Gastroesophageal sphincter (tissue), 4 donors: ENCODE measurements at regions not wholly inside any gene's neighbourhood (a gene's known extent, or its start where the extent isn't known, plus 50 kb on each side); places are given as distances from the start of the nearest gene placed in this dataset.

Experiments
- ATAC-seq: fragments of 150-250 bp; one replicate; pipeline ENCODE4 v1.9.1; 2016; ENCODE audit warnings: mild to moderate bottlenecking, moderate library complexity
- H3K27ac ChIP-seq, 4 donors: fragments of 200-600 bp; sonication (generic) in 3 of 4; 1 replicate in 3 of 4; 2 replicates in 1 of 4; pipeline ENCODE4 v1.5.1; 2016 to 2019
- H3K27me3 ChIP-seq: fragments of 200-600 bp; sonication (generic); one replicate; pipeline ENCODE4 v1.5.1; 2019
- H3K36me3 ChIP-seq, 2 donors: fragments of 200-600 bp; sonication (generic); one replicate each; pipeline ENCODE4 v1.5.1; 2019; ENCODE audit warnings: control low read depth in 1 of 2
- H3K4me1 ChIP-seq, 3 donors: fragments of 200-600 bp; sonication (generic); 1 replicate in 2 of 3; 2 replicates in 1 of 3; pipeline ENCODE4 v1.5.1; 2016 to 2019; ENCODE audit warnings: control low read depth in 2 of 3
- H3K4me3 ChIP-seq, 2 donors: fragments of 200-600 bp; sonication (generic); one replicate each; pipeline ENCODE4 v1.5.1; 2019; ENCODE audit warnings: mild to moderate bottlenecking in 1 of 2, moderate library complexity in 1 of 2
- H3K9me3 ChIP-seq, 3 donors: fragments of 200-600 bp; sonication (generic); one replicate each; pipeline ENCODE4 v1.5.1; 2017 to 2019; ENCODE audit warnings: control low read depth in 2 of 3
- EP300 ChIP-seq: sonication (generic); formaldehyde crosslinking; IDR thresholded peaks from one replicate; pipeline ENCODE4 v1.6.1; 2017; ENCODE audit warnings: antibody characterized with exemption, mild to moderate bottlenecking
- POLR2A ChIP-seq, 2 donors: fragments of 450-650 bp; IDR thresholded peaks; one replicate each; pipeline ENCODE4 v1.6.1; 2017; ENCODE audit warnings: antibody characterized with exemption in 2 of 2, mild to moderate bottlenecking in 2 of 2, moderate library complexity in 1 of 2
- POLR2AphosphoS5 ChIP-seq: sonication (generic); formaldehyde crosslinking; IDR thresholded peaks from one replicate; pipeline ENCODE4 v1.6.1; 2017; ENCODE audit warnings: antibody characterized with exemption
- WGBS, 2 donors: methylation state at CpG; one replicate each; pipeline ENCODE4 v1.1.5; 2018; ENCODE audit warnings: low coverage in 1 of 2; 5-methylcytosine and 5-hydroxymethylcytosine counted together
- TF ChIP-seq, protein P1 (sequence below), 4 experiments: fragments of 200-600 bp in 2 of 4; fragments of 450-650 bp in 2 of 4; sonication (generic) in 1 of 4; IDR thresholded peaks; one replicate each; pipeline ENCODE4 v1.5.1; 2017 to 2019; ENCODE audit warnings: antibody characterized with exemption in 4 of 4, mild to moderate bottlenecking in 2 of 4, moderate library complexity in 2 of 4

DNA sequence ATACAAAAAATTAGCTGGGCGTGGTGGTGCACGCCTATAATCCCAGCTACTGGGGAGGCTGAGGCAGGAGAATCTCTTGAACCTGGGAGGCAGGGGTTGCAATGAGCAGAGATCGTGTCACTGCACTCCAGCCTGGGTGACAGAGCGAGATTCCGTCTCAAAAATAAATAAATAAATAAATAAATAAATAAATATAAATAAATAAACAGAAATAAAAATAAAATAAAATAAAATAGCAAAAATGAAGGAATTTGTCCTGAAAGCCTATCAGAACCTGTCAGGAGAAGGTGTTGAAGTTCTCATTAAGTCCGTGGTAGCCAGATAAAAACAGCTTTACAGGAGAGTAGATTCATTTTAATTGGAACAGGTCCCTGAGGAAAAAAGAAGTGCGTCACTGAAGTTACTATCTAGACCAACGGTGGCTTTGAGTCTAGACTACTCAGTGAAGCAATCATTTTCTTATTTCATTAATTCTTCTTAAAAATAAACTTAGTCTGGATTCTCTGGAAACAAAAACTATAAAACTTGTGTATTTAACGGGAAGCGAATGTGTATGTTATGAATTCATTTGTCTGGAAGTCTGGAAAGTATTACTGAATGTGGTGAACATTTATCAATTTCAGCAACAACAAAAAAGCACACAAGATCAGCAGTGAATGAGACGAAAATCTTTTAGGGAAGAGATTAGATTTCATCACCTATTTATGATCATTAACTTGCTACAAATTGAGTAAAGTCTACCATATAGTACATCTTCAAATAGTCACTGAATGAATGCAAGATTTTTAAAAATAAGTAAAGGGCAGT lies 248.5 kb upstream of the PDE3A start:
- peak; percentile 57 for ATAC-seq
- H3K36me3 ChIP-seq = no peaks in the 10 kb centered on the region
- H3K27me3 ChIP-seq = no peaks in the 10 kb centered on the region
- 41 to 72% methylated on average over 6 to 9 of the region's 11 CpGs for WGBS, 2 donors
- H3K27ac ChIP-seq = no peak overlapping the region
- no peak overlapping the region for H3K4me3 ChIP-seq
- peaks cover 0 to 10% (median 0%) of the 10 kb centered on the region in 3 donors for H3K9me3 ChIP-seq
- H3K4me1 ChIP-seq = peaks cover 0 to 27% (median 0%) of the 10 kb centered on the region in 3 donors
- TF ChIP-seq POLR2A (IDR thresholded peaks at IDR 0.05) (no peak), EP300 (no peak), POLR2AphosphoS5 (no peak)
- TF ChIP-seq, protein P1, sequence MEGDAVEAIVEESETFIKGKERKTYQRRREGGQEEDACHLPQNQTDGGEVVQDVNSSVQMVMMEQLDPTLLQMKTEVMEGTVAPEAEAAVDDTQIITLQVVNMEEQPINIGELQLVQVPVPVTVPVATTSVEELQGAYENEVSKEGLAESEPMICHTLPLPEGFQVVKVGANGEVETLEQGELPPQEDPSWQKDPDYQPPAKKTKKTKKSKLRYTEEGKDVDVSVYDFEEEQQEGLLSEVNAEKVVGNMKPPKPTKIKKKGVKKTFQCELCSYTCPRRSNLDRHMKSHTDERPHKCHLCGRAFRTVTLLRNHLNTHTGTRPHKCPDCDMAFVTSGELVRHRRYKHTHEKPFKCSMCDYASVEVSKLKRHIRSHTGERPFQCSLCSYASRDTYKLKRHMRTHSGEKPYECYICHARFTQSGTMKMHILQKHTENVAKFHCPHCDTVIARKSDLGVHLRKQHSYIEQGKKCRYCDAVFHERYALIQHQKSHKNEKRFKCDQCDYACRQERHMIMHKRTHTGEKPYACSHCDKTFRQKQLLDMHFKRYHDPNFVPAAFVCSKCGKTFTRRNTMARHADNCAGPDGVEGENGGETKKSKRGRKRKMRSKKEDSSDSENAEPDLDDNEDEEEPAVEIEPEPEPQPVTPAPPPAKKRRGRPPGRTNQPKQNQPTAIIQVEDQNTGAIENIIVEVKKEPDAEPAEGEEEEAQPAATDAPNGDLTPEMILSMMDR (IDR thresholded peaks at IDR 0.05) = no peak

DNA sequence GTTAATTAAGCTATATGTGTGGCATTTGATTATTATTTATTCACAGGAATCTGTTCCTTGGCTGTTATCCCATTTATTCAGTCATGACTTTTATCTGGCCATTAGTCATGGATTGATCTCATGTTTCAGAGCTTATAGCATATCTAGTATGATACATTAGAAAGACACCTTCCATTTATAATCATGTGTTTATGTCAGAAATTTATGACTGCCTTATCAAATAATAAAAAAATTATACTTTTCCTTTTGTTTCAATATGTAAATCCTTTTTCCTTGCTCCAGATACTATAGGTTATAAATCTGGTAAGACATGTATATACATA lies 248.0 kb upstream of the PDE3A start:
- TF ChIP-seq POLR2AphosphoS5 = no peak
- TF ChIP-seq, protein P1 (IDR thresholded peaks at IDR 0.05) = no peak
- no peak for TF ChIP-seq POLR2A (IDR thresholded peaks at IDR 0.05)
- ATAC-seq = no peak
- Histone ChIP-seq H3K4me1 (peaks cover 0 to 33% (median 0%) of the 10 kb centered on the region in 3 donors), H3K36me3 (no peaks in the 10 kb centered on the region), H3K27ac (no peak overlapping the region), H3K4me3 (no peak overlapping the region), H3K27me3 (no peaks in the 10 kb centered on the region), H3K9me3 (peaks cover 0 to 8% (median 0%) of the 10 kb centered on the region in 3 donors)

DNA sequence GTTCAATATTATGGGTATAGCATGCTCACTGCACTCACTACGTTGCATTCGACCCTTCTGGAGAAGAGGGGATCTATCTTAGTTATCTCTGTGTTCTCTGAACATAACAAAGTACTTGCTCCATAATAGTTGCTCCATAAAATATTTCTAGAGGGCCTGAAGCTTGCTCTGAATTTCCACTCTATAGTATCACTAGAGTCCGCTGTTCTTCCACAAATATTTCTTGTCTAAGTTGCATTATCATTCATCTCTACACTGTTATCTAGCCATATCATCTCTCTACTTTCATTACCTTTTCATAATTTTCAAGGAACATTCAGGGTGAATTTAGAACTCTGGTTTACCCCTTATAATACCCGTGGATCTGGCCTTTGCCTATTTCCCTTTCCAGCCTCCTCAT lies 246.1 kb upstream of the PDE3A start:
- no peak for ATAC-seq
- 60 to 82% methylated on average over 3 to 4 of the region's 4 CpGs for WGBS, 2 donors
- Histone ChIP-seq H3K9me3 (no peaks in the 10 kb centered on the region), H3K4me3 (no peak overlapping the region), H3K27me3 (no peaks in the 10 kb centered on the region), H3K4me1 (peaks cover 0 to 40% (median 0%) of the 10 kb centered on the region in 3 donors), H3K27ac (no peak overlapping the region), H3K36me3 (no peaks in the 10 kb centered on the region)
- TF ChIP-seq, protein P1 (IDR thresholded peaks at IDR 0.05) = no peak
- TF ChIP-seq EP300 (no peak), POLR2AphosphoS5 (no peak), POLR2A (IDR thresholded peaks at IDR 0.05) (no peak)

DNA sequence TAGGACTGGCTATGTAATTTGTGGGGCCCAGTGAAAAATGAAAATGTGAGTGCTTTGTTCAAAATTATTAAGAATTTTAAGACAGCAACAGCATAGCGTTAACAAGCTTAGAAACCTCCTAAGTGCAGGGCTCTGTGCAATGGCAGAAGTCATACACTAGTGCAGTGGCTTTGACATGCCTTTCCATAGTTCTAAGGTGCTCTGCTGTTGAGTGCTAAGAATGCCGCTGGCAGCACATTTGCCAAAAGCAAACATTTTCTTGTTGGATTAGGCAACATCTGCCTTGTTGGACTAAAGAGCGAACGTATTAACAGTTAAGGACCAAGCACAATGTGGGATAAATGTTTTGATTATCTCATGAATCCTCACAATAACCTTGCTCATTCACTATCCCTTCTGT lies 244.9 kb upstream of the PDE3A start:
- ATAC-seq = no peak
- H3K4me3 ChIP-seq = no peak overlapping the region
- H3K36me3 ChIP-seq = no peaks in the 10 kb centered on the region
- H3K27me3 ChIP-seq = no peaks in the 10 kb centered on the region
- no peaks in the 10 kb centered on the region for H3K9me3 ChIP-seq
- WGBS, 2 donors = 94 to 98% methylated on average over 4 of the region's 4 CpGs
- H3K27ac ChIP-seq = no peak overlapping the region
- TF ChIP-seq POLR2AphosphoS5 (no peak), EP300 (no peak), POLR2A (IDR thresholded peaks at IDR 0.05) (no peak)
- TF ChIP-seq, protein P1 (IDR thresholded peaks at IDR 0.05) = no peak
- H3K4me1 ChIP-seq = peaks cover 0 to 40% (median 0%) of the 10 kb centered on the region in 3 donors

DNA sequence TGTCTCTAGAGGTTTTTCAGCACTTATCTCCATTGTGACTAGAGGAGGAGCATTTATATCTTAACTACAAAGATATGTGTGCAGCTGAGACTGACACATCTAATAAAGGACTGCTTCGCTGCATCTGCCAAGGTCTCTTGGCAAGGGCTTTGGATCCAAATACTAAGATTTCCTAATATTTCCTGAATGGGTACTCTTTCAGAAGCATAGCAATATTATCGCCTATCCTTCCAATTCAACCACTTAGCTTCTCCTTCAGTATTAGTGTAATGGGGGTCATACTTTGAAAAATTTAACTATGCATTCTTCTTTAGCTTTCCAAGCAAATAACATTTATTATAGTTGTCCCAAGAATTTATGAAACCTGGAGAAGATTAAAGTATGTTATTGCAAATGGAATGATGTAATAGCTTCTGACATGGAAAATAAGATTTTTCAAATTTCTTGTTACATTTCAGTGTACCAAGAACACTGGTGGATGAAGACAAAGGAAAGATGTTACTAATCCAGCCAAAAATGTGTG lies 243.0 kb upstream of the PDE3A start:
- Histone ChIP-seq H3K36me3 (no peaks in the 10 kb centered on the region), H3K4me3 (no peak overlapping the region), H3K4me1 (peaks cover 0 to 35% (median 0%) of the 10 kb centered on the region in 3 donors), H3K9me3 (no peaks in the 10 kb centered on the region), H3K27me3 (no peaks in the 10 kb centered on the region), H3K27ac (peak overlapping the region in 1 of 4 donors; percentile 7)
- 45 to 78% methylated on average over 2 of the region's 2 CpGs for WGBS, 2 donors
- TF ChIP-seq POLR2AphosphoS5 (no peak), POLR2A (IDR thresholded peaks at IDR 0.05) (no peak), EP300 (no peak)
- TF ChIP-seq, protein P1 (IDR thresholded peaks at IDR 0.05) = no peak
- peak; percentile 51 for ATAC-seq
